Gastrocnemius medialis (tissue), 4 donors: ENCODE measurements at regions not wholly inside any gene's neighbourhood (a gene's known extent, or its start where the extent isn't known, plus 50 kb on each side); places are given as distances from the start of the nearest gene placed in this dataset.

ENCODE experiments used
- ATAC-seq, 2 donors: fragments of 150-250 bp; one replicate each; pipeline ENCODE4 v1.9.1; 2016
- DNase-seq, 2 donors: peaks; one replicate each; pipeline ENCODE4 v3.0.0-alpha.2; 2019
- H3K27ac ChIP-seq, 4 donors: fragments of 200-600 bp; sonication (generic); 1 replicate in 1 of 4; 2 replicates in 3 of 4; pipeline ENCODE4 v1.5.1; 2016 to 2018; ENCODE audit warnings: mild to moderate bottlenecking in 2 of 4, moderate library complexity in 1 of 4
- H3K27me3 ChIP-seq, 3 donors: fragments of 200-600 bp; sonication (generic) in 2 of 3; 1 replicate in 1 of 3; 2 replicates in 2 of 3; pipeline versions ENCODE4 v1.5.1 to v1.6.0; 2016 to 2019; ENCODE audit warnings: mild to moderate bottlenecking in 1 of 3, moderate library complexity in 1 of 3
- H3K36me3 ChIP-seq, 2 donors: fragments of 200-600 bp; sonication (generic) in 1 of 2; one replicate each; pipeline ENCODE4 v1.5.1; 2017 to 2018
- H3K4me1 ChIP-seq, 2 donors: fragments of 200-600 bp; sonication (generic) in 1 of 2; one replicate each; pipeline ENCODE4 v1.5.1; 2016 to 2017; ENCODE audit warnings: mild to moderate bottlenecking in 2 of 2
- H3K4me3 ChIP-seq, 4 donors: fragments of 200-600 bp; sonication (generic) in 3 of 4; 1 replicate in 1 of 4; 2 replicates in 3 of 4; pipeline ENCODE4 v1.5.1; 2016 to 2019; ENCODE audit warnings: mild to moderate bottlenecking in 2 of 4
- H3K9me3 ChIP-seq, 3 donors: fragments of 200-600 bp; sonication (generic) in 2 of 3; 1 replicate in 1 of 3; 2 replicates in 2 of 3; pipeline ENCODE4 v1.5.1; 2016 to 2019
- CTCF ChIP-seq, 5 experiments: fragments of 450-650 bp in 3 of 5; fragments of 200-600 bp in 2 of 5; sonication (generic) in 2 of 5; IDR thresholded peaks in 4 of 5; conservative IDR thresholded peaks in 1 of 5; 1 replicate in 4 of 5; 2 replicates in 1 of 5; pipeline ENCODE4 v1.5.1; 2016 to 2019; ENCODE audit warnings: antibody characterized with exemption in 5 of 5, mild to moderate bottlenecking in 3 of 5, moderate library complexity in 3 of 5
- POLR2A ChIP-seq, 2 donors: fragments of 450-650 bp; IDR thresholded peaks; one replicate each; pipeline ENCODE4 v1.6.1; 2017; ENCODE audit warnings: antibody characterized with exemption in 2 of 2, mild to moderate bottlenecking in 2 of 2, moderate library complexity in 2 of 2
- in situ Hi-C, 4 donors: fragments of 200-750 bp; cut with MboI; loops; one replicate each; pipeline versions ENCODE4 v1.15.0 to v1.8.0; 2017; ENCODE audit warnings: low sequenced_read_pairs in 4 of 4
- intact Hi-C: fragments of 100-400 bp; cut with DNase I; formaldehyde crosslinking; loops from one replicate; pipeline ENCODE4 v1.15.1; 2023; ENCODE audit warnings: low total_unique reads

GRCh38 chr3:69649120-69650065 lies 89.9 kb upstream of the MITF start:
- Histone ChIP-seq H3K36me3 (no peaks in the 10 kb centered on the region), H3K27me3 (peaks cover 0 to 6% (median 0%) of the 10 kb centered on the region in 3 donors), H3K27ac (no peak overlapping the region), H3K4me1 (no peaks in the 10 kb centered on the region), H3K9me3 (no peaks in the 10 kb centered on the region), H3K4me3 (no peak overlapping the region)
- DNase-seq, result no peak
- no peak for ATAC-seq
- in situ Hi-C loops (no loop called here), intact Hi-C loops (no loop called here)
- TF ChIP-seq POLR2A (IDR thresholded peaks at IDR 0.05) (no peak), CTCF (IDR thresholded peaks at IDR 0.05 in 4 of 5, conservative IDR thresholded peaks at IDR 0.05 in 1 of 5) (no peak)

- no peak for TF ChIP-seq CTCF (IDR thresholded peaks at IDR 0.05 in 4 of 5, conservative IDR thresholded peaks at IDR 0.05 in 1 of 5)
- TF ChIP-seq POLR2A (IDR thresholded peaks at IDR 0.05), result no peak
- H3K36me3 ChIP-seq, result no peaks in the 10 kb centered on the region
- intact Hi-C loops, result no loop called here
- H3K4me3 ChIP-seq, result no peak overlapping the region
- in situ Hi-C loops, result no loop called here
- H3K27me3 ChIP-seq, result peaks cover 0 to 6% (median 0%) of the 10 kb centered on the region in 3 donors
- no peak for ATAC-seq
- H3K4me1 ChIP-seq, result no peaks in the 10 kb centered on the region
- no peak overlapping the region for H3K27ac ChIP-seq
- H3K9me3 ChIP-seq, result no peaks in the 10 kb centered on the region
- no peak for DNase-seq
Observed at GRCh38 chr3:69648126-69648525, 91.1 kb upstream of the MITF start.

GRCh38 chr3:69647511-69648110 lies 91.7 kb upstream of the MITF start:
- no peak overlapping the region for H3K27ac ChIP-seq
- TF ChIP-seq POLR2A (IDR thresholded peaks at IDR 0.05) (no peak), CTCF (IDR thresholded peaks at IDR 0.05 in 4 of 5, conservative IDR thresholded peaks at IDR 0.05 in 1 of 5) (no peak)
- no peaks in the 10 kb centered on the region for H3K36me3 ChIP-seq
- DNase-seq, result no peak
- no peaks in the 10 kb centered on the region for H3K4me1 ChIP-seq
- no peak for ATAC-seq
- intact Hi-C loops, result no loop called here
- in situ Hi-C loops, result no loop called here
- H3K4me3 ChIP-seq, result no peak overlapping the region
- H3K9me3 ChIP-seq, result no peaks in the 10 kb centered on the region
- peaks cover 0 to 6% (median 0%) of the 10 kb centered on the region in 3 donors for H3K27me3 ChIP-seq

DNA sequence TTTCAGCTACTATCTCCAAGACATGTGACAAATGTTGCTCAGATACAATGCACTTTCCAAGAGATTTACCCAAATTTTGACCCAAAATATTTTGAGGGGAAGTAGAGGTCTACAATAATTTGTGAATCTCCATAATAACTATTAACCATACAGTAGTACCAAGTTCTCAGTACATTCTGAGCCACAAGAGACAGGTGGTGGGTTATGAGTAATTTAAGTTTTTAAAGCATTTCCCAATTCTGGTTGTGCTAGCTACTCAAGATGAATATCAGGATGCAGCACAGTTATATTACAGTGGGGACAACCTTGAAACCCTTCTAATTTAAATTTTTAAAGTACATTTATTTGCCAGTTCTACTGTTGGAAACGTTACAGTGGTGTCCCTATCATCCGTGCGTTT lies 92.2 kb upstream of the MITF start:
- ATAC-seq (no peak), DNase-seq (no peak)
- no peaks in the 10 kb centered on the region for H3K4me1 ChIP-seq

More for the DNA sequence above, 92.2 kb upstream of the MITF start:
- Histone ChIP-seq H3K27me3 (peaks cover 0 to 6% (median 0%) of the 10 kb centered on the region in 3 donors), H3K4me3 (no peak overlapping the region), H3K27ac (no peak overlapping the region), H3K9me3 (no peaks in the 10 kb centered on the region), H3K36me3 (no peaks in the 10 kb centered on the region)
- in situ Hi-C loops, result no loop called here
- no peak for TF ChIP-seq POLR2A (IDR thresholded peaks at IDR 0.05)
- TF ChIP-seq CTCF (IDR thresholded peaks at IDR 0.05 in 4 of 5, conservative IDR thresholded peaks at IDR 0.05 in 1 of 5), result no peak
- intact Hi-C loops, result no loop called here
